ENCODE measurements at regions not wholly inside any gene's neighbourhood (a gene's known extent, or its start where the extent isn't known, plus 50 kb on each side); places are given as distances from the start of the nearest gene placed in this dataset.

GRCh38 chr3:158882445-158882844 is 80.6 kb downstream of the MFSD1 start:
- no peak overlapping the region for H3K4me3 ChIP-seq (ENCODE audit: low read depth, low read length)
- TF ChIP-seq CTCF (IDR thresholded peaks at IDR 0.05; ENCODE audit: low read depth, low read length) (no peak), MYC (IDR thresholded peaks at IDR 0.05; ENCODE audit: low read depth, low read length) (no peak), MAX (IDR thresholded peaks at IDR 0.05; ENCODE audit: low read depth, low read length) (no peak), POLR2A (IDR thresholded peaks at IDR 0.05; ENCODE audit: extremely low read depth, insufficient read length) (no peak)
- DNase-seq (ENCODE audit: low read depth) = no peak

- DNase-seq (ENCODE audit: low read depth) = no peak
- TF ChIP-seq MYC (IDR thresholded peaks at IDR 0.05; ENCODE audit: low read depth, low read length) (no peak), MAX (IDR thresholded peaks at IDR 0.05; ENCODE audit: low read depth, low read length) (no peak), CTCF (IDR thresholded peaks at IDR 0.05; ENCODE audit: low read depth, low read length) (no peak), POLR2A (IDR thresholded peaks at IDR 0.05; ENCODE audit: extremely low read depth, insufficient read length) (no peak)
- H3K4me3 ChIP-seq (ENCODE audit: low read depth, low read length) = no peak overlapping the region
Measured at GRCh38 chr3:158896729-158897128, 94.9 kb downstream of the MFSD1 start.

GRCh38 chr3:158906749-158907148 is 104.9 kb downstream of the MFSD1 start:
- no peak for TF ChIP-seq CTCF (IDR thresholded peaks at IDR 0.05; ENCODE audit: low read depth, low read length)
- TF ChIP-seq POLR2A (IDR thresholded peaks at IDR 0.05; ENCODE audit: extremely low read depth, insufficient read length) = no peak
- no peak for TF ChIP-seq MAX (IDR thresholded peaks at IDR 0.05; ENCODE audit: low read depth, low read length)
- TF ChIP-seq MYC (IDR thresholded peaks at IDR 0.05; ENCODE audit: low read depth, low read length) = no peak
- DNase-seq (ENCODE audit: low read depth) = no peak
- H3K4me3 ChIP-seq (ENCODE audit: low read depth, low read length) = no peak overlapping the region

- DNase-seq (ENCODE audit: low read depth) = no peak
- TF ChIP-seq POLR2A (IDR thresholded peaks at IDR 0.05; ENCODE audit: extremely low read depth, insufficient read length) (no peak), MAX (IDR thresholded peaks at IDR 0.05; ENCODE audit: low read depth, low read length) (no peak), CTCF (IDR thresholded peaks at IDR 0.05; ENCODE audit: low read depth, low read length) (no peak), MYC (IDR thresholded peaks at IDR 0.05; ENCODE audit: low read depth, low read length) (no peak)
- H3K4me3 ChIP-seq (ENCODE audit: low read depth, low read length) = no peak overlapping the region
Measured at GRCh38 chr3:158908187-158908734, 106.4 kb downstream of the MFSD1 start.

- TF ChIP-seq MAX (IDR thresholded peaks at IDR 0.05; ENCODE audit: low read depth, low read length) (no peak), MYC (IDR thresholded peaks at IDR 0.05; ENCODE audit: low read depth, low read length) (no peak), CTCF (IDR thresholded peaks at IDR 0.05; ENCODE audit: low read depth, low read length) (no peak), POLR2A (IDR thresholded peaks at IDR 0.05; ENCODE audit: extremely low read depth, insufficient read length) (no peak)
- no peak overlapping the region for H3K4me3 ChIP-seq (ENCODE audit: low read depth, low read length)
- no peak for DNase-seq (ENCODE audit: low read depth)
Measured at GRCh38 chr3:158909870-158910269, 108.0 kb downstream of the MFSD1 start.

Measured in NB4 (cell line).